HepG2 (cell line): ENCODE measurements at regions not wholly inside any gene's neighbourhood (a gene's known extent, or its start where the extent isn't known, plus 50 kb on each side); places are given as distances from the start of the nearest gene placed in this dataset.

Source experiments
- ETV5 ChIP-seq: IDR thresholded peaks from 2 replicates; pipeline ENCODE4 v1.6.1; 2018; ENCODE audit warnings: missing biosample characterization, missing genetic modification reagents, inconsistent platforms, borderline replicate concordance
- FOXK1 ChIP-seq: sonication (generic); formaldehyde crosslinking; IDR thresholded peaks from 2 replicates; pipeline ENCODE4 v1.4.0; 2020; ENCODE audit warnings: low read depth, missing genetic modification reagents, borderline replicate concordance
- FOXO1 ChIP-seq: sonication (generic); formaldehyde crosslinking; IDR thresholded peaks from 2 replicates; pipeline ENCODE4 v1.4.0; 2020; ENCODE audit warnings: missing genetic modification reagents
- GATAD2A ChIP-seq: IDR thresholded peaks from 2 replicates; pipeline ENCODE4 v1.6.1; 2016
- HOXD1 ChIP-seq: sonication (generic); formaldehyde crosslinking; IDR thresholded peaks from 2 replicates; pipeline ENCODE4 v1.5.0; 2020; ENCODE audit warnings: missing genetic modification reagents
- KDM2A ChIP-seq: sonication (generic); formaldehyde crosslinking; IDR thresholded peaks from 2 replicates; pipeline ENCODE4 v1.4.0; 2020; ENCODE audit warnings: low read depth, missing genetic modification reagents, borderline replicate concordance
- LCORL ChIP-seq, 2 experiments: fragments of 450-650 bp in 1 of 2; sonication (generic) in 1 of 2; formaldehyde crosslinking in 1 of 2; IDR thresholded peaks; 2 replicates each; pipeline versions ENCODE4 v1.5.0 to v1.6.1; 2017 to 2020; ENCODE audit warnings: antibody characterized with exemption in 1 of 2, missing genetic modification reagents in 1 of 2
- MIXL1 ChIP-seq: IDR thresholded peaks from 2 replicates; pipeline ENCODE4 v1.6.1; 2016
- MXI1 ChIP-seq: IDR thresholded peaks from 3 replicates; pipeline ENCODE4 v1.6.1; 2012; ENCODE audit warnings: low read depth, low read length, inconsistent platforms, borderline replicate concordance
- PHF5A ChIP-seq: IDR thresholded peaks from one replicate; pipeline ENCODE4 v1.6.1; 2018; ENCODE audit warnings: low read depth, missing genetic modification reagents; ENCODE audit not compliant: unreplicated experiment
- POGZ ChIP-seq: sonication (generic); formaldehyde crosslinking; IDR thresholded peaks from 2 replicates; pipeline ENCODE4 v1.4.0; 2020; ENCODE audit warnings: mild to moderate bottlenecking, missing genetic modification reagents
- REPIN1 ChIP-seq: sonication (generic); formaldehyde crosslinking; IDR thresholded peaks from 2 replicates; pipeline ENCODE4 v1.8.0; 2022; ENCODE audit warnings: missing genetic modification reagents, low read depth, mild to moderate bottlenecking, borderline replicate concordance
- RFX1 ChIP-seq: fragments of 450-650 bp; IDR thresholded peaks from 2 replicates; pipeline ENCODE4 v1.6.1; 2017
- RFXANK ChIP-seq: IDR thresholded peaks from 2 replicates; pipeline ENCODE4 v1.6.1; 2016
- SAFB2 ChIP-seq: sonication (generic); formaldehyde crosslinking; IDR thresholded peaks from 2 replicates; pipeline ENCODE4 v1.5.1; 2020; ENCODE audit warnings: missing genetic modification reagents, low read depth, mild to moderate bottlenecking, borderline replicate concordance
- SALL1 ChIP-seq: sonication (generic); formaldehyde crosslinking; IDR thresholded peaks from 2 replicates; pipeline ENCODE4 v1.8.0; 2022; ENCODE audit warnings: mild to moderate bottlenecking, missing genetic modification reagents
- SIX4 ChIP-seq: sonication (generic); formaldehyde crosslinking; IDR thresholded peaks from 2 replicates; pipeline ENCODE4 v1.4.0; 2020; ENCODE audit warnings: missing genetic modification reagents
- SOX6 ChIP-seq, 2 experiments: fragments of 450-650 bp in 1 of 2; sonication (generic) in 1 of 2; formaldehyde crosslinking in 1 of 2; IDR thresholded peaks; 2 replicates each; pipeline versions ENCODE4 v1.4.0 to v1.6.1; 2017 to 2020; ENCODE audit warnings: antibody characterized with exemption in 1 of 2, mild to moderate bottlenecking in 1 of 2, missing genetic modification reagents in 1 of 2
- TCF7 ChIP-seq: sonication (generic); IDR thresholded peaks from 2 replicates; pipeline ENCODE4 v1.6.1; 2016; ENCODE audit warnings: antibody characterized with exemption, low read depth
- U2AF2 ChIP-seq: fragments of 200-400 bp; formaldehyde crosslinking; IDR thresholded peaks from 2 replicates; pipeline ENCODE4 v1.6.1; 2017; ENCODE audit warnings: low read depth, mild to moderate bottlenecking, low read length
- ZNF292 ChIP-seq: sonication (generic); formaldehyde crosslinking; IDR thresholded peaks from 2 replicates; pipeline ENCODE4 v1.8.1; 2022; ENCODE audit warnings: mild to moderate bottlenecking, low read depth, missing genetic modification reagents, borderline replicate concordance
- ZNF333 ChIP-seq: sonication (generic); formaldehyde crosslinking; IDR thresholded peaks from 2 replicates; pipeline ENCODE4 v1.4.0; 2020; ENCODE audit warnings: mild to moderate bottlenecking, missing genetic modification reagents, borderline replicate concordance
- ZNF569 ChIP-seq: sonication (generic); formaldehyde crosslinking; IDR thresholded peaks from 2 replicates; pipeline ENCODE4 v1.5.0; 2020; ENCODE audit warnings: mild to moderate bottlenecking, missing genetic modification reagents, moderate library complexity, borderline replicate concordance
- ZNF619 ChIP-seq: sonication (generic); formaldehyde crosslinking; IDR thresholded peaks from 2 replicates; pipeline ENCODE4 v1.4.0; 2020; ENCODE audit warnings: mild to moderate bottlenecking, missing genetic modification reagents
- ZNF703 ChIP-seq: sonication (generic); formaldehyde crosslinking; IDR thresholded peaks from 2 replicates; pipeline ENCODE4 v1.5.1; 2020; ENCODE audit warnings: missing genetic modification reagents, mild to moderate bottlenecking, moderate library complexity, borderline replicate concordance
- ZNF737 ChIP-seq: sonication (generic); formaldehyde crosslinking; IDR thresholded peaks from 2 replicates; pipeline ENCODE4 v1.5.0; 2020; ENCODE audit warnings: missing genetic modification reagents, mild to moderate bottlenecking, borderline replicate concordance
- ZNF792 ChIP-seq: IDR thresholded peaks from 2 replicates; pipeline ENCODE4 v1.6.1; 2016
- ZNF841 ChIP-seq: sonication (generic); formaldehyde crosslinking; IDR thresholded peaks from 2 replicates; pipeline ENCODE4 v1.8.1; 2023; ENCODE audit warnings: missing genetic modification reagents, borderline replicate concordance
- ZNF878 ChIP-seq: sonication (generic); formaldehyde crosslinking; IDR thresholded peaks from 2 replicates; pipeline ENCODE4 v1.8.1; 2023; ENCODE audit warnings: mild to moderate bottlenecking, missing genetic modification reagents, moderate library complexity
- ZSCAN22 ChIP-seq: sonication (generic); formaldehyde crosslinking; IDR thresholded peaks from 2 replicates; pipeline ENCODE4 v1.4.0; 2020; ENCODE audit warnings: mild to moderate bottlenecking, missing genetic modification reagents
- TF ChIP-seq, protein P1 (sequence below): sonication (generic); formaldehyde crosslinking; conservative IDR thresholded peaks from 2 replicates; pipeline ENCODE4 v1.8.0; 2022; ENCODE audit warnings: low read depth, missing genetic modification reagents
- TF ChIP-seq, protein P2 (sequence below): IDR thresholded peaks from 2 replicates; pipeline ENCODE4 v1.6.1; 2018; ENCODE audit warnings: missing genetic modification reagents, mild to moderate bottlenecking, missing compliant biosample characterization

DNA sequence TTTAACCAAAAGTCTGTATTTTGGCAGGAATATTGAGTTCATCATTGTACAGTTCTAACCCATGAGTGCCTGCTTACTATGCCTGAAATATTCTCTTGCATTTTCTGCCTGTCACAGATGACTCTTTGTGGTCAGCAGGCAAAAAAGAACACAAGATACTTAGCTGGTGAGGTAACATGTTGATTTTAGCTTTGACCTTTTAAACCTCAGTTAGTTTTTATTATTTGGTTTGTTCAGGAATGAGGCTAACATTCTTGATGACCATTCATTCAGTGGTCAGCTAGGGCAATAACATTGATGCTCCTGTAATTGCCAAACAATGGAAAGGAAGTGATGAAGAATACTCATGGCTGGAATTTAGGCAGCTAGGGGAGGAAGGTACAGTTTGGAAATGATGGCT, 491.2 kb downstream of the PIK3C3 start (continued):
- TF ChIP-seq GATAD2A (peak; percentile 78), MXI1 (no peak), ZNF569 (no peak), SIX4 (CRISPR knock-in tag) (no peak), FOXK1 (CRISPR knock-in tag) (peak; percentile 37; the same call in 1 of the 2 replicates), U2AF2 (no peak), FOXO1 (CRISPR knock-in tag) (peak; percentile 68; the same call in 1 of the 2 replicates), RFX1 (no peak), SAFB2 (no peak), ZSCAN22 (CRISPR knock-in tag) (no peak), MIXL1 (CRISPR knock-in tag) (peak; percentile 91), ZNF292 (peak; percentile 69; the same call in 1 of the 2 replicates), HOXD1 (CRISPR knock-in tag) (peak; percentile 39; the same call in 1 of the 2 replicates), ZNF703 (CRISPR knock-in tag) (no peak), POGZ (CRISPR knock-in tag) (peak; percentile 62; the same call in 1 of the 2 replicates), ZNF841 (no peak), LCORL (IDR thresholded peaks at IDR 0.05) (peak; percentile 91), LCORL (CRISPR knock-in tag; IDR thresholded peaks at IDR 0.05) (peak; percentile 83), ZNF333 (no peak), ZNF792 (CRISPR knock-in tag) (no peak; the same call in 1 of the 2 replicates), REPIN1 (CRISPR knock-in tag) (no peak; the same call in 1 of the 2 replicates), ZNF878 (no peak), ETV5 (CRISPR knock-in tag) (peak; percentile 60; the same call in 1 of the 2 replicates), RFXANK (CRISPR knock-in tag) (no peak), SOX6 (IDR thresholded peaks at IDR 0.05) (no peak), SOX6 (CRISPR knock-in tag; IDR thresholded peaks at IDR 0.05) (peak; percentile 96), TCF7 (peak; percentile 27; the same call in 1 of the 2 replicates), ZNF737 (CRISPR knock-in tag) (no peak), ZNF619 (CRISPR knock-in tag) (no peak), PHF5A (no peak), KDM2A (CRISPR knock-in tag) (no peak), SALL1 (CRISPR knock-in tag) (peak; percentile 63; the same call in 1 of the 2 replicates)
- TF ChIP-seq, protein P1, sequence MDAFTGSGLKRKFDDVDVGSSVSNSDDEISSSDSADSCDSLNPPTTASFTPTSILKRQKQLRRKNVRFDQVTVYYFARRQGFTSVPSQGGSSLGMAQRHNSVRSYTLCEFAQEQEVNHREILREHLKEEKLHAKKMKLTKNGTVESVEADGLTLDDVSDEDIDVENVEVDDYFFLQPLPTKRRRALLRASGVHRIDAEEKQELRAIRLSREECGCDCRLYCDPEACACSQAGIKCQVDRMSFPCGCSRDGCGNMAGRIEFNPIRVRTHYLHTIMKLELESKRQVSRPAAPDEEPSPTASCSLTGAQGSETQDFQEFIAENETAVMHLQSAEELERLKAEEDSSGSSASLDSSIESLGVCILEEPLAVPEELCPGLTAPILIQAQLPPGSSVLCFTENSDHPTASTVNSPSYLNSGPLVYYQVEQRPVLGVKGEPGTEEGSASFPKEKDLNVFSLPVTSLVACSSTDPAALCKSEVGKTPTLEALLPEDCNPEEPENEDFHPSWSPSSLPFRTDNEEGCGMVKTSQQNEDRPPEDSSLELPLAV (CRISPR knock-in tag) = no peak
- TF ChIP-seq, protein P2, sequence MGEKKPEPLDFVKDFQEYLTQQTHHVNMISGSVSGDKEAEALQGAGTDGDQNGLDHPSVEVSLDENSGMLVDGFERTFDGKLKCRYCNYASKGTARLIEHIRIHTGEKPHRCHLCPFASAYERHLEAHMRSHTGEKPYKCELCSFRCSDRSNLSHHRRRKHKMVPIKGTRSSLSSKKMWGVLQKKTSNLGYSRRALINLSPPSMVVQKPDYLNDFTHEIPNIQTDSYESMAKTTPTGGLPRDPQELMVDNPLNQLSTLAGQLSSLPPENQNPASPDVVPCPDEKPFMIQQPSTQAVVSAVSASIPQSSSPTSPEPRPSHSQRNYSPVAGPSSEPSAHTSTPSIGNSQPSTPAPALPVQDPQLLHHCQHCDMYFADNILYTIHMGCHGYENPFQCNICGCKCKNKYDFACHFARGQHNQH (CRISPR knock-in tag) = no peak
